WTC11 (cell line): ENCODE measurements at regions not wholly inside any gene's neighbourhood (a gene's known extent, or its start where the extent isn't known, plus 50 kb on each side); places are given as distances from the start of the nearest gene placed in this dataset.

Source experiments
- ATAC-seq: fragments of 200-7000 bp; cut with Tn5 transposase; 2 replicates; pipeline ENCODE4 v1.10.0; 2021; ENCODE audit warnings: mild to moderate bottlenecking, moderate library complexity
- CTCF ChIA-PET: fragments of 300-600 bp; sonication (Branson Sonifier 250); formaldehyde crosslinking; loops from one replicate; lab custom pipeline; 2021; ENCODE audit warnings: antibody characterized with exemption; lab: Charles Lee
- POLR2A ChIA-PET: fragments of 350-600 bp; sonication (Branson Sonifier 250); formaldehyde crosslinking; loops from one replicate; lab custom pipeline; 2021; ENCODE audit warnings: antibody characterized with exemption; lab: Charles Lee
- DNase-seq: peaks from one replicate; pipeline ENCODE4 v3.0.0; 2021; ENCODE audit warnings: low spot score
- H3K27ac Mint-ChIP-seq: 2 replicates; pipeline ENCODE4 v1.8.0; 2021; ENCODE audit warnings: mixed read lengths
- H3K27me3 Mint-ChIP-seq: 2 replicates; pipeline ENCODE4 v1.8.0; 2021; ENCODE audit warnings: low read depth, mild to moderate bottlenecking, moderate library complexity, mixed read lengths
- H3K36me3 Mint-ChIP-seq: 2 replicates; pipeline ENCODE4 v1.8.0; 2021; ENCODE audit warnings: mixed read lengths
- H3K4me1 Mint-ChIP-seq: 2 replicates; pipeline ENCODE4 v1.8.0; 2022; ENCODE audit warnings: mixed read lengths
- H3K4me3 Mint-ChIP-seq: 2 replicates; pipeline ENCODE4 v1.8.0; 2021; ENCODE audit warnings: mild to moderate bottlenecking, moderate library complexity, mixed read lengths
- H3K9me3 Mint-ChIP-seq: 2 replicates; pipeline ENCODE4 v1.8.0; 2021; ENCODE audit warnings: mixed read lengths
- ATF2 ChIP-seq: sonication (generic); formaldehyde crosslinking; IDR thresholded peaks from 2 replicates; pipeline ENCODE4 v1.8.1; 2022; ENCODE audit warnings: low read depth, missing genetic modification reagents, borderline replicate concordance
- CTCF ChIP-seq: fragments of 200-600 bp; IDR thresholded peaks from 2 replicates; pipeline ENCODE4 v1.8.0; 2022; ENCODE audit warnings: antibody characterized with exemption
- ERG ChIP-seq: fragments of 250-450 bp; sonication (Bioruptor Pico); IDR thresholded peaks from 2 replicates; pipeline ENCODE4 v1.8.0; 2021; ENCODE audit warnings: mild to moderate bottlenecking
- FOXJ3 ChIP-seq: sonication (generic); formaldehyde crosslinking; IDR thresholded peaks from 2 replicates; pipeline ENCODE4 v1.9.0; 2021; ENCODE audit warnings: missing genetic modification reagents, mild to moderate bottlenecking, borderline replicate concordance
- FOXK1 ChIP-seq: sonication (generic); formaldehyde crosslinking; IDR thresholded peaks from 2 replicates; pipeline ENCODE4 v1.8.0; 2022; ENCODE audit warnings: mild to moderate bottlenecking, moderate library complexity, missing genetic modification reagents
- GRHL2 ChIP-seq: fragments of 250-450 bp; sonication (Bioruptor Pico); IDR thresholded peaks from 2 replicates; pipeline ENCODE4 v1.8.0; 2022; ENCODE audit warnings: mild to moderate bottlenecking, moderate library complexity; ENCODE audit not compliant: insufficient replicate concordance, severe bottlenecking
- GTF2I ChIP-seq: fragments of 250-450 bp; sonication (Bioruptor Pico); conservative IDR thresholded peaks from 2 replicates; pipeline ENCODE4 v1.4.0; 2021; ENCODE audit warnings: mild to moderate bottlenecking
- HMGA2 ChIP-seq: fragments of 250-450 bp; sonication (Bioruptor Pico); IDR thresholded peaks from 2 replicates; pipeline ENCODE4 v1.4.0; 2021; ENCODE audit warnings: mild to moderate bottlenecking, moderate library complexity
- JUN ChIP-seq: sonication (generic); formaldehyde crosslinking; IDR thresholded peaks from 2 replicates; pipeline ENCODE4 v1.8.0; 2023; ENCODE audit warnings: mild to moderate bottlenecking, missing genetic modification reagents
- KAT7 ChIP-seq: sonication (generic); formaldehyde crosslinking; IDR thresholded peaks from 2 replicates; pipeline ENCODE4 v1.8.1; 2023; ENCODE audit warnings: missing genetic modification reagents, mild to moderate bottlenecking, borderline replicate concordance
- MLX ChIP-seq: sonication (generic); formaldehyde crosslinking; IDR thresholded peaks from 2 replicates; pipeline ENCODE4 v1.8.1; 2023; ENCODE audit warnings: mild to moderate bottlenecking, missing genetic modification reagents, moderate library complexity
- MXD4 ChIP-seq: fragments of 250-450 bp; sonication (Bioruptor Pico); IDR thresholded peaks from 2 replicates; pipeline ENCODE4 v1.8.0; 2021; ENCODE audit warnings: mild to moderate bottlenecking, moderate library complexity, borderline replicate concordance
- NFE2L1 ChIP-seq: sonication (generic); formaldehyde crosslinking; IDR thresholded peaks from 2 replicates; pipeline ENCODE4 v1.8.1; 2023; ENCODE audit warnings: missing genetic modification reagents
- NR1H2 ChIP-seq: sonication (generic); formaldehyde crosslinking; IDR thresholded peaks from 2 replicates; pipeline ENCODE4 v1.9.0; 2021; ENCODE audit warnings: mild to moderate bottlenecking, moderate library complexity, missing genetic modification reagents
- SOX15 ChIP-seq: fragments of 250-450 bp; sonication (Bioruptor Pico); IDR thresholded peaks from 2 replicates; pipeline ENCODE4 v1.9.0; 2021; ENCODE audit warnings: mild to moderate bottlenecking
- TEAD1 ChIP-seq: sonication (generic); formaldehyde crosslinking; IDR thresholded peaks from 2 replicates; pipeline ENCODE4 v1.8.0; 2022; ENCODE audit warnings: mild to moderate bottlenecking, missing genetic modification reagents
- TP53 ChIP-seq: sonication (generic); formaldehyde crosslinking; IDR thresholded peaks from 2 replicates; pipeline ENCODE4 v1.8.1; 2023; ENCODE audit warnings: mild to moderate bottlenecking, missing genetic modification reagents
- USF2 ChIP-seq: sonication (generic); formaldehyde crosslinking; IDR thresholded peaks from 2 replicates; pipeline ENCODE4 v1.8.1; 2023; ENCODE audit warnings: mild to moderate bottlenecking, missing genetic modification reagents, moderate library complexity
- ZMAT4 ChIP-seq: fragments of 250-450 bp; sonication (Bioruptor Pico); IDR thresholded peaks from 2 replicates; pipeline ENCODE4 v1.9.0; 2021; ENCODE audit warnings: mild to moderate bottlenecking
- ZNF121 ChIP-seq: sonication (generic); formaldehyde crosslinking; IDR thresholded peaks from 2 replicates; pipeline ENCODE4 v1.8.0; 2023; ENCODE audit warnings: missing genetic modification reagents
- ZNF263 ChIP-seq: sonication (generic); formaldehyde crosslinking; IDR thresholded peaks from 2 replicates; pipeline ENCODE4 v1.8.1; 2022; ENCODE audit warnings: low read depth, mild to moderate bottlenecking, moderate library complexity, missing genetic modification reagents
- ZNF317 ChIP-seq: sonication (generic); formaldehyde crosslinking; IDR thresholded peaks from 2 replicates; pipeline ENCODE4 v1.8.1; 2023; ENCODE audit warnings: low read depth, mild to moderate bottlenecking, moderate library complexity, missing genetic modification reagents, borderline replicate concordance
- ZNF416 ChIP-seq: fragments of 250-450 bp; sonication (Bioruptor Pico); IDR thresholded peaks from 2 replicates; pipeline ENCODE4 v1.9.0; 2021; ENCODE audit warnings: mild to moderate bottlenecking, inconsistent platforms
- ZNF532 ChIP-seq: fragments of 250-450 bp; sonication (Bioruptor Pico); IDR thresholded peaks from 2 replicates; pipeline ENCODE4 v1.9.0; 2021; ENCODE audit warnings: mild to moderate bottlenecking, borderline replicate concordance
- ZSCAN18 ChIP-seq: fragments of 250-450 bp; sonication (Bioruptor Pico); IDR thresholded peaks from 2 replicates; pipeline ENCODE4 v2.1.2; 2022; ENCODE audit warnings: mild to moderate bottlenecking, moderate library complexity

GRCh38 chr1:227469708-227470107 is 93.6 kb upstream of the ZNF678 start (continued):
- TF ChIP-seq ATF2 (CRISPR knock-in tag) (no peak), JUN (CRISPR knock-in tag) (no peak), FOXJ3 (CRISPR knock-in tag) (no peak), ZNF416 (CRISPR knock-in tag) (no peak), NFE2L1 (CRISPR knock-in tag) (no peak), ZNF317 (CRISPR knock-in tag) (no peak), GTF2I (no peak), ZNF121 (CRISPR knock-in tag) (no peak), HMGA2 (CRISPR knock-in tag) (no peak), ZSCAN18 (CRISPR knock-in tag) (no peak), KAT7 (CRISPR knock-in tag) (no peak), MXD4 (no peak), GRHL2 (CRISPR knock-in tag) (no peak)

GRCh38 chr1:227466039-227466645 is 97.2 kb upstream of the ZNF678 start:
- H3K27ac Mint-ChIP-seq, result no peak overlapping the region
- CTCF ChIA-PET, result interaction anchor here (1.3 to 2.8 kb wide), 2 partner anchors 77 to 488 kb away, joined by 3 to 8 read pairs; no protein-coding TSS in a partner anchor
- TF ChIP-seq ZMAT4 (CRISPR knock-in tag) (no peak), FOXK1 (CRISPR knock-in tag) (no peak), ZNF263 (CRISPR knock-in tag) (no peak), TP53 (CRISPR knock-in tag) (no peak), USF2 (CRISPR knock-in tag) (no peak), MLX (CRISPR knock-in tag) (no peak), FOXJ3 (CRISPR knock-in tag) (no peak), CTCF (no peak), NR1H2 (CRISPR knock-in tag) (no peak), NFE2L1 (CRISPR knock-in tag) (no peak), ERG (CRISPR knock-in tag) (no peak), ZNF532 (no peak), TEAD1 (CRISPR knock-in tag) (no peak), SOX15 (CRISPR knock-in tag) (no peak), ZNF416 (CRISPR knock-in tag) (no peak)
- TF ChIP-seq, all 79 proteins: peak for 0
- POLR2A ChIA-PET, result no interaction called here
- Mint-ChIP-seq H3K27me3 (peaks cover 5% of the 10 kb centered on the region; the same call in 1 of the 2 replicates), H3K9me3 (peaks cover 16% of the 10 kb centered on the region), H3K4me3 (no peak overlapping the region), H3K4me1 (peaks cover 2% of the 10 kb centered on the region; the same call in 1 of the 2 replicates), H3K36me3 (peaks cover 11% of the 10 kb centered on the region)
- ATAC-seq, result no peak
- no peak for DNase-seq
